AG04449 (cell line): ENCODE measurements at regions not wholly inside any gene's neighbourhood (a gene's known extent, or its start where the extent isn't known, plus 50 kb on each side); places are given as distances from the start of the nearest gene placed in this dataset.

Source experiments
- CTCF ChIA-PET: fragments of 350-600 bp; formaldehyde crosslinking; extraction: SDS; loops from one replicate; lab custom pipeline; 2021; ENCODE audit warnings: antibody characterized with exemption; lab: Yijun Ruan, JAX
- POLR2A ChIA-PET: fragments of 400-600, 350-600 bp; formaldehyde crosslinking; extraction: SDS; loops from one replicate; lab custom pipeline; 2020; ENCODE audit warnings: antibody characterized with exemption, inconsistent platforms; lab: Yijun Ruan, JAX
- DNase-seq: peaks from one replicate; pipeline ENCODE4 v3.0.0-alpha.2; 2010; ENCODE audit warnings: low read depth, low spot score
- H3K4me3 ChIP-seq: 2 replicates; pipeline ENCODE4 v1.5.1; 2011; ENCODE audit warnings: low read depth, mild to moderate bottlenecking, control low read depth, low read length
- CTCF ChIP-seq: IDR thresholded peaks from one replicate; pipeline ENCODE4 v1.5.1; 2011; ENCODE audit warnings: mild to moderate bottlenecking, moderate library complexity, low read length, control low read depth, inconsistent platforms; ENCODE audit not compliant: insufficient read depth; ENCODE audit errors: missing control alignments

GRCh38 chr15:70502529-70502928, 260.8 kb downstream of the UACA start:
- TF ChIP-seq CTCF = no peak
- DNase-seq = no peak
- H3K4me3 ChIP-seq = no peak overlapping the region
- CTCF ChIA-PET = interaction anchor here (4.2 kb wide), 1 partner anchor 14 kb away, joined by 37 read pairs; no protein-coding TSS in a partner anchor
- POLR2A ChIA-PET = no interaction called here

GRCh38 chr15:70501849-70502248, 261.5 kb downstream of the UACA start:
- POLR2A ChIA-PET = no interaction called here
- CTCF ChIA-PET = interaction anchor here (0.9 kb wide), 1 partner anchor 14 kb away, joined by 3 read pairs; no protein-coding TSS in a partner anchor
- no peak for DNase-seq
- no peak for TF ChIP-seq CTCF
- H3K4me3 ChIP-seq = no peak overlapping the region

- no peak for TF ChIP-seq CTCF
- DNase-seq = no peak
- H3K4me3 ChIP-seq = no peak overlapping the region
- ChIA-PET POLR2A (no interaction called here), CTCF (interaction anchor here (0.9 to 1.4 kb wide), 2 partner anchors 13 to 1025 kb away, joined by 3 to 4 read pairs; no protein-coding TSS in a partner anchor)
Measured at GRCh38 chr15:70501121-70501727, 262.1 kb downstream of the UACA start.

- DNase-seq = no peak
- H3K4me3 ChIP-seq = no peak overlapping the region
- ChIA-PET POLR2A (no interaction called here), CTCF (interaction anchor here (0.8 to 1.3 kb wide), 3 partner anchors 10 to 12 kb away, joined by 3 to 9 read pairs (median 5); no protein-coding TSS in a partner anchor)
- no peak for TF ChIP-seq CTCF
Measured at GRCh38 chr15:70499791-70500190, 263.6 kb downstream of the UACA start.

GRCh38 chr15:70498096-70498626, 265.2 kb downstream of the UACA start:
- ChIA-PET CTCF (no interaction called here), POLR2A (no interaction called here)
- no peak for TF ChIP-seq CTCF
- no peak overlapping the region for H3K4me3 ChIP-seq
- DNase-seq = no peak

GRCh38 chr15:70497661-70498060, 265.7 kb downstream of the UACA start:
- ChIA-PET CTCF (no interaction called here), POLR2A (no interaction called here)
- H3K4me3 ChIP-seq = no peak overlapping the region
- TF ChIP-seq CTCF = no peak
- DNase-seq = no peak
